Endodermal cell (in vitro differentiated cells): ENCODE measurements at regions not wholly inside any gene's neighbourhood (a gene's known extent, or its start where the extent isn't known, plus 50 kb on each side); places are given as distances from the start of the nearest gene placed in this dataset.

Experiments
- DNase-seq: peaks from one replicate; pipeline ENCODE4 v3.0.0-alpha.2; 2017
- H3K27ac ChIP-seq: 2 replicates; pipeline ENCODE4 v1.5.1; 2013; ENCODE audit warnings: mild to moderate bottlenecking, low read depth, low read length, moderate library complexity
- H3K27me3 ChIP-seq: 2 replicates; pipeline ENCODE4 v1.6.1; 2013; ENCODE audit warnings: mild to moderate bottlenecking, low read length, moderate library complexity; ENCODE audit not compliant: insufficient read depth, control insufficient read depth, poor library complexity, severe bottlenecking
- H3K36me3 ChIP-seq: 2 replicates; pipeline ENCODE4 v1.7.0; 2013; ENCODE audit warnings: mild to moderate bottlenecking, low read length, moderate library complexity; ENCODE audit not compliant: control insufficient read depth, insufficient read depth
- H3K4me1 ChIP-seq: one replicate; pipeline ENCODE4 v1.7.0; 2013; ENCODE audit warnings: low read length; ENCODE audit not compliant: control insufficient read depth, insufficient read depth
- H3K4me3 ChIP-seq: 2 replicates; pipeline ENCODE4 v1.5.1; 2013; ENCODE audit warnings: mild to moderate bottlenecking, low read length, moderate library complexity
- H3K9ac ChIP-seq: 2 replicates; pipeline ENCODE4 v1.6.1; 2013; ENCODE audit warnings: mild to moderate bottlenecking, low read length, moderate library complexity; ENCODE audit not compliant: poor library complexity, severe bottlenecking; ENCODE audit errors: extremely low read depth
- H3K9me3 ChIP-seq: 2 replicates; pipeline ENCODE4 v1.6.1; 2013; ENCODE audit warnings: mild to moderate bottlenecking, low read length, moderate library complexity; ENCODE audit not compliant: control insufficient read depth
- H3K27ac Mint-ChIP-seq: 2 replicates; pipeline ENCODE4 v1.8.0; 2020; ENCODE audit warnings: mixed read lengths
- H3K27me3 Mint-ChIP-seq: 2 replicates; pipeline ENCODE4 v1.8.0; 2021; ENCODE audit warnings: mild to moderate bottlenecking, mixed read lengths; ENCODE audit not compliant: insufficient read depth
- H3K36me3 Mint-ChIP-seq: 2 replicates; pipeline ENCODE4 v1.8.0; 2020; ENCODE audit warnings: low read depth, mixed read lengths
- H3K4me1 Mint-ChIP-seq: 2 replicates; pipeline ENCODE4 v1.8.0; 2020; ENCODE audit warnings: mixed read lengths
- H3K4me3 Mint-ChIP-seq: 2 replicates; pipeline ENCODE4 v1.8.0; 2020; ENCODE audit warnings: mild to moderate bottlenecking, moderate library complexity, mixed read lengths
- H3K9me3 Mint-ChIP-seq: 2 replicates; pipeline ENCODE4 v1.8.0; 2020; ENCODE audit warnings: mild to moderate bottlenecking, mixed read lengths
- CTCF ChIP-seq: fragments of 200-600 bp; sonication (generic); conservative IDR thresholded peaks from 2 replicates; pipeline ENCODE4 v1.5.0; 2021; ENCODE audit warnings: antibody characterized with exemption, mild to moderate bottlenecking
- WGBS, 2 experiments: methylation state at CpG; one replicate each; pipeline versions ENCODE4 v1.1.5 to v1.1.7; 2013; ENCODE audit warnings: missing lambda C conversion rate in 2 of 2, mixed read lengths in 1 of 2; ENCODE audit not compliant: insufficient coverage in 1 of 2, insufficient read length in 1 of 2; 5-methylcytosine and 5-hydroxymethylcytosine counted together

- no peaks in the 10 kb centered on the region for H3K9me3 Mint-ChIP-seq
- WGBS, 2 experiments = 90 to 98% methylated on average over 2 of the region's 3 CpGs
- no peaks in the 10 kb centered on the region for H3K4me1 ChIP-seq
- H3K4me3 Mint-ChIP-seq = no peak overlapping the region
- H3K27me3 Mint-ChIP-seq = no peaks in the 10 kb centered on the region
- H3K9ac ChIP-seq = no peak overlapping the region
- H3K36me3 Mint-ChIP-seq = no peaks in the 10 kb centered on the region
- H3K4me1 Mint-ChIP-seq = no peaks in the 10 kb centered on the region
- H3K9me3 ChIP-seq = no peaks in the 10 kb centered on the region
- DNase-seq = no peak
- no peaks in the 10 kb centered on the region for H3K36me3 ChIP-seq
- H3K27me3 ChIP-seq = no peaks in the 10 kb centered on the region
- H3K4me3 ChIP-seq = no peak overlapping the region
- no peak overlapping the region for H3K27ac ChIP-seq
- TF ChIP-seq CTCF = no peak
- no peak overlapping the region for H3K27ac Mint-ChIP-seq
Observed at GRCh38 chr3:178043084-178043483, 493.2 kb upstream of the KCNMB2 start.

DNA sequence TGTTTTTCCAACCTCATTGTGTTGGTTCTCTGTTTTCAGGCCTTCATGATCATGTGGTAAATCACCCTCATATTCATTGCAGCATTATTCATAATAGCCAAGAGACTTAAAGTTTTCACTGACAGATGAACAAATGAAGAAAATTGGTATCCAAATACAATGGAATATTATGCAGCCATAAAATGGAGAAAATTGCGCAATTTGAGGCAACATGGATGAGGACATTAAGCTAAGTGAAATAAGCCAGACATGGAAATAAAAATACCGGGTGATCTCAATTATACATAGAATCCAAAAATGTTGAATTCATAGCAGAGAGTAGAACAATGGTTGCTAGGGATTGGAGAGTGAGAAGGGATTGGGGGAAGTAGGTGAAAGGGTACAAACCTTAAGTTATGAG lies 491.9 kb upstream of the KCNMB2 start:
- H3K9me3 ChIP-seq = no peaks in the 10 kb centered on the region
- no peak overlapping the region for H3K4me3 Mint-ChIP-seq
- H3K4me1 Mint-ChIP-seq = no peaks in the 10 kb centered on the region
- no peak overlapping the region for H3K9ac ChIP-seq
- H3K36me3 Mint-ChIP-seq = no peaks in the 10 kb centered on the region
- 83 to 100% methylated on average over 1 to 2 of the region's 2 CpGs for WGBS, 2 experiments
- no peak for DNase-seq
- H3K36me3 ChIP-seq = no peaks in the 10 kb centered on the region
- no peak overlapping the region for H3K27ac ChIP-seq
- H3K9me3 Mint-ChIP-seq = no peaks in the 10 kb centered on the region
- H3K4me1 ChIP-seq = no peaks in the 10 kb centered on the region
- H3K27ac Mint-ChIP-seq = no peak overlapping the region
- H3K27me3 ChIP-seq = no peaks in the 10 kb centered on the region
- H3K4me3 ChIP-seq = no peak overlapping the region
- TF ChIP-seq CTCF = no peak
- no peaks in the 10 kb centered on the region for H3K27me3 Mint-ChIP-seq

DNA sequence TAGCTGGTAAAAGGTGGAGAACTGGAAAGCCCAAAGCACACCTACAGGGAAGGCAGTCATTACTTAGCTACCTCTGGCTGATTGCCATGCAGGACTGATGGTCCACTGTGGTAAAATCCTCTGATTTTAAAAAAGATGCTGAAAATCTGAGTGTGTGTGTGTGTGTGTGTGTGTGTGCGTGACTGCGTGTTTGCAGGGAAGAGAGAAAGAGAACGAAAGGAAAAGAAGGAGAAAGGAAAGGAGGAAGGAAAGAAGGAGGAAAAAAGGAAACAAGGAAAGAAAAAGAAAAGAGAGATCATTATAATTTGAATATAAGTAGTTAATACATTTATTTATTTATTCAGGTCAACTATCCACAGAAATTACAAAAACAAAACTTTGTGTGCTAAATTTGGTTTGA lies 488.7 kb upstream of the KCNMB2 start:
- H3K27me3 Mint-ChIP-seq = no peaks in the 10 kb centered on the region
- no peaks in the 10 kb centered on the region for H3K36me3 Mint-ChIP-seq
- H3K4me3 Mint-ChIP-seq = no peak overlapping the region
- H3K27ac Mint-ChIP-seq = no peak overlapping the region
- H3K36me3 ChIP-seq = no peaks in the 10 kb centered on the region
- no peak overlapping the region for H3K27ac ChIP-seq
- no peak for DNase-seq
- WGBS, 2 experiments = 84 to 85% methylated on average over 2 to 3 of the region's 3 CpGs
- no peak for TF ChIP-seq CTCF
- no peaks in the 10 kb centered on the region for H3K9me3 Mint-ChIP-seq
- no peak overlapping the region for H3K4me3 ChIP-seq
- H3K4me1 ChIP-seq = no peaks in the 10 kb centered on the region
- no peaks in the 10 kb centered on the region for H3K27me3 ChIP-seq
- no peaks in the 10 kb centered on the region for H3K9me3 ChIP-seq
- no peaks in the 10 kb centered on the region for H3K4me1 Mint-ChIP-seq
- H3K9ac ChIP-seq = no peak overlapping the region
